ENCODE measurements at regions not wholly inside any gene's neighbourhood (a gene's known extent, or its start where the extent isn't known, plus 50 kb on each side); places are given as distances from the start of the nearest gene placed in this dataset.
A peak's percentile ranks its signal among the peaks of the same experiment; 100 is the strongest.

DNA sequence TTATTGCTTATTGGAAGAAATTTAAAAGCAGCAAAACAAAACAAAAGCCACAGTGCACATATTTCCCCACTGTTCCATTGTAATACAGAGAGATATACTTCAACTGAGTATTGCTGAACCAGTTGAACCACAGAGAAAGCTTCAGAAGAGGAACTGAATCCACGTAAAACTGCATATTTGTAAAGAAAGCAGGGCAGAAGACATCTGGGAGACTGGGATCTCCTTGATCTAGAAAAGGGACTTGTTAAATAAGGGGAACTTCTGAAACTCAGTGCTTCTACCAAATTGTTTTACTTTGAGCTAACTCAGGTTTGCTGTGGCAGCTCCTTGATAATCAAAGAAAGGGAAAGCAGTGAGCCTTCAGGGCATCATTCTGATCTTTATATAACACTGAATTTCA, 411.1 kb upstream of the MDGA2 start:
- H3F3A ChIP-seq (ENCODE audit: insufficient read depth, low read length): no peaks in the 10 kb centered on the region
- no peaks in the 10 kb centered on the region for H3K27me3 ChIP-seq (ENCODE audit: insufficient read depth, low read length)
- H3K4me3 ChIP-seq (ENCODE audit: low read depth, low read length, poor library complexity, severe bottlenecking): no peak overlapping the region
- H3K4me1 ChIP-seq (ENCODE audit: insufficient read depth, low read length, severe bottlenecking): peaks cover 17% of the 10 kb centered on the region
- no peaks in the 10 kb centered on the region for H3K36me3 ChIP-seq (ENCODE audit: insufficient read depth, low read length)
- no peaks in the 10 kb centered on the region for H3K79me2 ChIP-seq (ENCODE audit: insufficient read depth, low read length)
- H2AFZ ChIP-seq (ENCODE audit: low read length): no peak overlapping the region
- H3K9me2 ChIP-seq (ENCODE audit: low read depth, low read length): no peaks in the 10 kb centered on the region
- no peak overlapping the region for H3K9ac ChIP-seq (ENCODE audit: low read length)
- H4K20me1 ChIP-seq (ENCODE audit: insufficient read depth, low read length): no peaks in the 10 kb centered on the region
- no peak overlapping the region; the same call in 1 of the 2 replicates for H3K4me2 ChIP-seq (ENCODE audit: low read length)
- H3K27ac ChIP-seq (ENCODE audit: low read depth, low read length, poor library complexity, severe bottlenecking): peak overlapping the region; percentile 10
- TF ChIP-seq EZH2 (IDR thresholded peaks at IDR 0.05; ENCODE audit: borderline replicate concordance, low read length): no peak
- TF ChIP-seq, protein P1, sequence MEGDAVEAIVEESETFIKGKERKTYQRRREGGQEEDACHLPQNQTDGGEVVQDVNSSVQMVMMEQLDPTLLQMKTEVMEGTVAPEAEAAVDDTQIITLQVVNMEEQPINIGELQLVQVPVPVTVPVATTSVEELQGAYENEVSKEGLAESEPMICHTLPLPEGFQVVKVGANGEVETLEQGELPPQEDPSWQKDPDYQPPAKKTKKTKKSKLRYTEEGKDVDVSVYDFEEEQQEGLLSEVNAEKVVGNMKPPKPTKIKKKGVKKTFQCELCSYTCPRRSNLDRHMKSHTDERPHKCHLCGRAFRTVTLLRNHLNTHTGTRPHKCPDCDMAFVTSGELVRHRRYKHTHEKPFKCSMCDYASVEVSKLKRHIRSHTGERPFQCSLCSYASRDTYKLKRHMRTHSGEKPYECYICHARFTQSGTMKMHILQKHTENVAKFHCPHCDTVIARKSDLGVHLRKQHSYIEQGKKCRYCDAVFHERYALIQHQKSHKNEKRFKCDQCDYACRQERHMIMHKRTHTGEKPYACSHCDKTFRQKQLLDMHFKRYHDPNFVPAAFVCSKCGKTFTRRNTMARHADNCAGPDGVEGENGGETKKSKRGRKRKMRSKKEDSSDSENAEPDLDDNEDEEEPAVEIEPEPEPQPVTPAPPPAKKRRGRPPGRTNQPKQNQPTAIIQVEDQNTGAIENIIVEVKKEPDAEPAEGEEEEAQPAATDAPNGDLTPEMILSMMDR (IDR thresholded peaks at IDR 0.05; ENCODE audit: low read length): no peak
- 0 out of 2 replicates have a peak, but pooled peaks cover 3% of the 10 kb centered on the region for H3K9me3 ChIP-seq (ENCODE audit: low read length)

DNA sequence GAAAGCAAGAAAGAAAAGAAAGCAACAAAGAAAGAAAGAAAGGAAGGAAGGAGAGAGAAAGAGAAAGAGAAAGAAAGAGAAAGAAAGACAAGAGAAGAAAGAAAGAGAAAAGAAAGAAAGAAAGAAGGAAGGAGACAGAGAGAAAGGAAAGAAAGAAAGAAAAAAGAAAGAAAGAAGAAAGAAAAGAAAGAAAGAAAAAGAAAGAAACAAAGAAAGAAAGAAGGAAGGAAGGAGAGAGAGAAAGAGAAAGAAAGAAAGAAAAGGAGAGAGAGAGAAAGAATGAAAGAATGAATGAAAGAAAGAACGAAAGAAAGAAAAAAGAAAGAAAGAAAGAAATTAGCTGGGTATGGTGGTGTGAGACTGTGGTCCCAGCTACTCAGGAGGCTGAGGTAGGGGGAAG, 400.1 kb upstream of the MDGA2 start:
- Histone ChIP-seq H3K27me3 (ENCODE audit: insufficient read depth, low read length) (no peaks in the 10 kb centered on the region), H4K20me1 (ENCODE audit: insufficient read depth, low read length) (no peaks in the 10 kb centered on the region), H3K27ac (ENCODE audit: low read depth, low read length, poor library complexity, severe bottlenecking) (no peak overlapping the region), H3K9me3 (ENCODE audit: low read length) (no peaks in the 10 kb centered on the region), H3K79me2 (ENCODE audit: insufficient read depth, low read length) (no peaks in the 10 kb centered on the region), H3K9ac (ENCODE audit: low read length) (no peak overlapping the region), H3K4me2 (ENCODE audit: low read length) (no peak overlapping the region), H2AFZ (ENCODE audit: low read length) (peak overlapping the region; percentile 81), H3K36me3 (ENCODE audit: insufficient read depth, low read length) (no peaks in the 10 kb centered on the region), H3K4me1 (ENCODE audit: insufficient read depth, low read length, severe bottlenecking) (peaks cover 12% of the 10 kb centered on the region), H3K4me3 (ENCODE audit: low read depth, low read length, poor library complexity, severe bottlenecking) (no peak overlapping the region), H3F3A (ENCODE audit: insufficient read depth, low read length) (no peaks in the 10 kb centered on the region), H3K9me2 (ENCODE audit: low read depth, low read length) (no peaks in the 10 kb centered on the region)
- TF ChIP-seq EZH2 (IDR thresholded peaks at IDR 0.05; ENCODE audit: borderline replicate concordance, low read length): no peak
- TF ChIP-seq, protein P1 (IDR thresholded peaks at IDR 0.05; ENCODE audit: low read length): no peak

DNA sequence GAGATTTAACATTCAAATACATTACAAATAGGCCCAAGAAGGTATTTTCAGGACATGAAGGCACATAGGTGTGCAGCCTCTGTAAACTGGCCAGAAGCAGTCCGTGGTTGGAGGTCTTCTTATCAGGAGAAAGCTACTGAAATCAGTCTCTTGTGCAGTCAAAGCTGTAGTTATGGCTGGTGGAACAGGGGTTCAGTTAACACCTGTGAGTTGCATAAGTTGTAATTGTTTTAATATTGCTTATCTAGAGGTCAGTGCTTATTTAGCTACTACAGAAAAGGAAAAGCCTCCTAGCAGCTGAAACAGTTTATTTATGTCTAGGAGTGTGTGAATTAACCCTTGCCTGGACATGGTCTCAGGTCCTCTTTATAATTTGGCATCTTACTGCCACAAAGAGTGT, 377.6 kb upstream of the MDGA2 start:
- H3K9ac ChIP-seq (ENCODE audit: low read length): no peak overlapping the region
- no peak for TF ChIP-seq EZH2 (IDR thresholded peaks at IDR 0.05; ENCODE audit: borderline replicate concordance, low read length)
- TF ChIP-seq, protein P1 (IDR thresholded peaks at IDR 0.05; ENCODE audit: low read length): no peak
- H3K36me3 ChIP-seq (ENCODE audit: insufficient read depth, low read length): no peaks in the 10 kb centered on the region
- no peaks in the 10 kb centered on the region for H4K20me1 ChIP-seq (ENCODE audit: insufficient read depth, low read length)
- peaks cover 9% of the 10 kb centered on the region for H3K4me1 ChIP-seq (ENCODE audit: insufficient read depth, low read length, severe bottlenecking)
- H3K27ac ChIP-seq (ENCODE audit: low read depth, low read length, poor library complexity, severe bottlenecking): no peak overlapping the region
- 0 out of 2 replicates have a peak overlapping the region, but pooled peaks have one; percentile 46 for H2AFZ ChIP-seq (ENCODE audit: low read length)
- H3K4me2 ChIP-seq (ENCODE audit: low read length): no peak overlapping the region
- no peaks in the 10 kb centered on the region for H3K9me2 ChIP-seq (ENCODE audit: low read depth, low read length)
- no peaks in the 10 kb centered on the region for H3K9me3 ChIP-seq (ENCODE audit: low read length)
- H3F3A ChIP-seq (ENCODE audit: insufficient read depth, low read length): no peaks in the 10 kb centered on the region
- no peaks in the 10 kb centered on the region for H3K27me3 ChIP-seq (ENCODE audit: insufficient read depth, low read length)
- no peaks in the 10 kb centered on the region for H3K79me2 ChIP-seq (ENCODE audit: insufficient read depth, low read length)
- H3K4me3 ChIP-seq (ENCODE audit: low read depth, low read length, poor library complexity, severe bottlenecking): no peak overlapping the region
